Kidney tubule cell (primary cell): ENCODE measurements at regions not wholly inside any gene's neighbourhood (a gene's known extent, or its start where the extent isn't known, plus 50 kb on each side); places are given as distances from the start of the nearest gene placed in this dataset.
"Not testable (repeated sequence)": the region's sequence is repeated elsewhere in the genome, so short reads cannot be mapped to it uniquely, and the experiment has no call there.

Source experiments
- DNase-seq: peaks from one replicate; pipeline ENCODE4 v3.0.0-alpha.2; 2018; ENCODE audit warnings: low spot score

- no peak for DNase-seq
These were observed 589.4 kb downstream of the PPP4R3C start for GRCh38 chrX:26873736-26874135.

GRCh38 chrX:26871967-26872366, 591.2 kb downstream of the PPP4R3C start:
- DNase-seq, result no peak

- peak; percentile 36 for DNase-seq
These were observed 611.2 kb downstream of the PPP4R3C start for GRCh38 chrX:26851981-26852380.

GRCh38 chrX:26848511-26848910, 614.6 kb downstream of the PPP4R3C start:
- no peak for DNase-seq

GRCh38 chrX:26845056-26845455, 618.1 kb downstream of the PPP4R3C start:
- no peak for DNase-seq

- DNase-seq, result no peak
These were observed 606.5 kb downstream of the MAGEB5 start for GRCh38 chrX:26822448-26822847.

GRCh38 chrX:26789751-26790150, 573.8 kb downstream of the MAGEB5 start:
- no peak for DNase-seq

- DNase-seq, result peak; percentile 79
These were observed 572.5 kb downstream of the MAGEB5 start for GRCh38 chrX:26788402-26788998.

GRCh38 chrX:26783512-26784225, 567.7 kb downstream of the MAGEB5 start:
- peak; percentile 33 for DNase-seq

- DNase-seq, result no peak
These were observed 562.4 kb downstream of the MAGEB5 start for GRCh38 chrX:26778320-26778888.

GRCh38 chrX:26762253-26762652, 546.3 kb downstream of the MAGEB5 start:
- DNase-seq, result no peak

GRCh38 chrX:26755760-26756159, 539.8 kb downstream of the MAGEB5 start:
- not testable (repeated sequence) for DNase-seq

- DNase-seq, result no peak
These were observed 531.9 kb downstream of the MAGEB5 start for GRCh38 chrX:26747877-26748276.

- DNase-seq, result no peak
These were observed 506.9 kb downstream of the MAGEB5 start for GRCh38 chrX:26722666-26723428.

GRCh38 chrX:26672571-26672970, 456.6 kb downstream of the MAGEB5 start:
- no peak for DNase-seq

GRCh38 chrX:26670521-26670920, 454.6 kb downstream of the MAGEB5 start:
- DNase-seq, result no peak

- DNase-seq, result no peak
These were observed 448.9 kb downstream of the MAGEB5 start for GRCh38 chrX:26664919-26665318.

- no peak for DNase-seq
These were observed 437.1 kb downstream of the MAGEB5 start for GRCh38 chrX:26653050-26653449.

GRCh38 chrX:26651755-26652154, 435.8 kb downstream of the MAGEB5 start:
- DNase-seq, result peak; percentile 15

GRCh38 chrX:26649534-26649933, 433.6 kb downstream of the MAGEB5 start:
- peak; percentile 39 for DNase-seq

- no peak for DNase-seq
These were observed 415.4 kb downstream of the MAGEB5 start for GRCh38 chrX:26631385-26631784.

- DNase-seq, result no peak
These were observed 398.0 kb downstream of the MAGEB5 start for GRCh38 chrX:26613956-26614355.

GRCh38 chrX:26606971-26607370, 391.0 kb downstream of the MAGEB5 start:
- no peak for DNase-seq
